Lower leg skin (tissue), 3 donors: ENCODE measurements at regions not wholly inside any gene's neighbourhood (a gene's known extent, or its start where the extent isn't known, plus 50 kb on each side); places are given as distances from the start of the nearest gene placed in this dataset.

Experiments used
- CTCF ChIP-seq, 3 donors: fragments of 450-650 bp; IDR thresholded peaks; one replicate each; pipeline ENCODE4 v1.5.1; 2016; ENCODE audit warnings: antibody characterized with exemption in 3 of 3, mild to moderate bottlenecking in 3 of 3, moderate library complexity in 2 of 3
- POLR2A ChIP-seq, 2 donors: fragments of 450-650 bp; IDR thresholded peaks; one replicate each; pipeline ENCODE4 v1.6.1; 2016 to 2017; ENCODE audit warnings: antibody characterized with exemption in 2 of 2, mild to moderate bottlenecking in 1 of 2, moderate library complexity in 1 of 2

- TF ChIP-seq CTCF (IDR thresholded peaks at IDR 0.05): no peak
- TF ChIP-seq POLR2A (IDR thresholded peaks at IDR 0.05): no peak
Observed at GRCh38 chr5:92849756-92850155, 731.3 kb downstream of the NR2F1-AS1 start.
